ENCODE measurements at regions not wholly inside any gene's neighbourhood (a gene's known extent, or its start where the extent isn't known, plus 50 kb on each side); places are given as distances from the start of the nearest gene placed in this dataset.

GRCh38 chr11:70790671-70791300 lies 392.5 kb downstream of the CTTN start:
- TF ChIP-seq CTCF (IDR thresholded peaks at IDR 0.05; ENCODE audit: insufficient read depth, low read depth, low read length) (peak; percentile 10), EZH2 (IDR thresholded peaks at IDR 0.05; ENCODE audit: insufficient read depth, low read length) (no peak)
